ENCODE measurements at regions not wholly inside any gene's neighbourhood (a gene's known extent, or its start where the extent isn't known, plus 50 kb on each side); places are given as distances from the start of the nearest gene placed in this dataset.

GRCh38 chr6:163900570-163900969 lies 486.1 kb downstream of the QKI start:
- TF ChIP-seq CTCF (IDR thresholded peaks at IDR 0.05 in 4 of 5, conservative IDR thresholded peaks at IDR 0.05 in 1 of 5), result no peak
- no peak for TF ChIP-seq POLR2A (IDR thresholded peaks at IDR 0.05)

Data from gastrocnemius medialis (tissue), 4 donors.